ENCODE measurements at regions not wholly inside any gene's neighbourhood (a gene's known extent, or its start where the extent isn't known, plus 50 kb on each side); places are given as distances from the start of the nearest gene placed in this dataset.

DNA sequence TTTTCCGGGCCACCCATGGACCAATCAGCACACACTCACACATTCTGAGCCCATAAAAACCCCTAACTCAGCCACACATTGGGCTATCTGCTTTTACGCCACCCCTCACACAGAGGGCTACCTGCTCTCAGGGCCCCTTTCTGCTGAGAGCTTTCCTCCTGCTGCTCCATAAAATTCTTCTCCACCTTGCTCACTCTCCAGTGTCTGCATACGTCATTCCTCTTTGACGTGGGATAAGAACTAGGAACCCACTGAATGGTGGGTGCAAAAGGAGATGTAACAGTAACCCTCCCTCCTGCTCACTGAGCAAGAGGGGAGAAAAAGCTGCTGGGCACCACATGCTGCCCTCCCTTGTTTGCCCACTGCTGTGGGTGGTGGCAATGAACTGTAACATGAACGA, 596.7 kb upstream of the TMEM132C start:
- FAIRE-seq (no peak), DNase-seq (ENCODE audit: insufficient read length, low spot score) (no peak)
- TF ChIP-seq CTCF (IDR thresholded peaks at IDR 0.05; ENCODE audit: insufficient read depth, missing control alignments): no peak

GRCh38 chr12:127670796-127671195, 596.2 kb upstream of the TMEM132C start:
- TF ChIP-seq CTCF (IDR thresholded peaks at IDR 0.05; ENCODE audit: insufficient read depth, missing control alignments): no peak
- no peak for FAIRE-seq
- no peak for DNase-seq (ENCODE audit: insufficient read length, low spot score)

GRCh38 chr12:127675936-127676335, 591.0 kb upstream of the TMEM132C start:
- TF ChIP-seq CTCF (IDR thresholded peaks at IDR 0.05; ENCODE audit: insufficient read depth, missing control alignments): no peak
- no peak for FAIRE-seq

GRCh38 chr12:127677537-127678131, 589.3 kb upstream of the TMEM132C start:
- peak; percentile 90 for TF ChIP-seq CTCF (IDR thresholded peaks at IDR 0.05; ENCODE audit: insufficient read depth, missing control alignments)
- DNase-seq (ENCODE audit: insufficient read length, low spot score) (no peak), FAIRE-seq (no peak)

More at GRCh38 chr12:127675936-127676335, 591.0 kb upstream of the TMEM132C start:
- DNase-seq (ENCODE audit: insufficient read length, low spot score): no peak

- DNase-seq (ENCODE audit: insufficient read length, low spot score) (no peak), FAIRE-seq (no peak)
- no peak for TF ChIP-seq CTCF (IDR thresholded peaks at IDR 0.05; ENCODE audit: insufficient read depth, missing control alignments)
These were observed 588.0 kb upstream of the TMEM132C start for GRCh38 chr12:127678945-127679344.

- no peak for DNase-seq (ENCODE audit: insufficient read length, low spot score)
- no peak for FAIRE-seq
- no peak for TF ChIP-seq CTCF (IDR thresholded peaks at IDR 0.05; ENCODE audit: insufficient read depth, missing control alignments)
These were observed 586.5 kb upstream of the TMEM132C start for GRCh38 chr12:127680516-127680915.

GRCh38 chr12:127681151-127681754, 585.7 kb upstream of the TMEM132C start:
- DNase-seq (ENCODE audit: insufficient read length, low spot score) (no peak), FAIRE-seq (no peak)
- TF ChIP-seq CTCF (IDR thresholded peaks at IDR 0.05; ENCODE audit: insufficient read depth, missing control alignments): no peak
